Stimulated activated CD4-positive, alpha-beta T cell treated with anti-CD3 and anti-CD28 coated beads, TNF-alpha, amount 100 ng/mL, for 4 hours (primary cell): ENCODE measurements at regions not wholly inside any gene's neighbourhood (a gene's known extent, or its start where the extent isn't known, plus 50 kb on each side); places are given as distances from the start of the nearest gene placed in this dataset.

ENCODE experiments used
- DNase-seq, 3 experiments: peaks; one replicate each; pipeline ENCODE4 v3.0.0-alpha.2; 2020; ENCODE audit warnings: low read depth in 3 of 3

DNA sequence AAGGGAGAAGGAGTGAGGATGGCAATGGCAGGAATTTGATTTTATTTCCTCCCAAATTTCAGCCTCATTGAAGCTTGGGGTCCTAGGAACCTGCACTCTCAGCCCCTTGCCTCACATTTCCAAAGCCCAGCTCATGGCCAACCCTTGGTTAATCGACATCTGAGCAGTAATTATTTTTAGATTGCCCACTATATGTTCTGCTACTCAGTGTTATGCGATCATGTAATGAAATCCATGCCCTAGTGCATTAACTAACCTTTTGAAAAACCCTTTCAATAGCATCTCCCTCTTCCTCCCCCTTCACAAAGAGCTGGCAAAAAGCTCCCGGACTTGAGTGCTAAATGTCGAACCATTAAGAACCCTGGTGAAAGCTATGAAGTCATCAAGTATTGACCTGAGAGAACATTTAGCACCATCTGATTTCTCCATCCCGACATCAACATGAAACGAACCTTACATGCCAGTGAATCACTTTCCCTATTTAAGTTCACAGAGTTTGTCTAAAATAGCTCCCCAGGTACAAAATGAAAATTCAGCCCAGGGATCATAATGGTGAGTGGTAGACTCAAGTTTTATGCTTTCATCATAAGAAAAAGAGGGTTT is 59.2 kb upstream of the RPS6KA3 start:
- DNase-seq = no peak

GRCh38 chrX:20322887-20323286 is 56.2 kb upstream of the RPS6KA3 start:
- no peak for DNase-seq

- no peak for DNase-seq
Observed at GRCh38 chrX:20320461-20321159, 53.9 kb upstream of the RPS6KA3 start.

- no peak for DNase-seq
Observed at GRCh38 chrX:20319054-20319453, 52.3 kb upstream of the RPS6KA3 start.

DNA sequence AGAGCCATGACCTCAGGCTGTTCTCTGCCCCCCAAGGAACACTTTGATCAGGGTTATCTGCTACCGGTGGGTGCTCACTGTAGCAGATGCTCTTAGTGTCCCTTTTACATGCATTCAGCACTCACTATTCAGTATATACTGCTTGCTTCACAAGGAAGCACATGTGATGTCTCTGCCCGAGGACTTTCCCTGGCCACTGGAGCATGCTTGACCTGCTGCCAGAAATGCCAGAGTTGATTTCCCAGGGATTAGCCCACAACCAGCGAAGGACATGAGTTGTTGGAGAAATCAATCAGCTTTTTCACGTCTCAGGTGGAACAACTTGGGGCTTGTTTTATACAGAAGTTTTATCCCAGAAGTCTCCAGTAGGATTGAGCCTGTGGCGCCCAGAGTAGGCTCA is 51.2 kb upstream of the RPS6KA3 start:
- no peak for DNase-seq
